ENCODE measurements at regions not wholly inside any gene's neighbourhood (a gene's known extent, or its start where the extent isn't known, plus 50 kb on each side); places are given as distances from the start of the nearest gene placed in this dataset.

DNA sequence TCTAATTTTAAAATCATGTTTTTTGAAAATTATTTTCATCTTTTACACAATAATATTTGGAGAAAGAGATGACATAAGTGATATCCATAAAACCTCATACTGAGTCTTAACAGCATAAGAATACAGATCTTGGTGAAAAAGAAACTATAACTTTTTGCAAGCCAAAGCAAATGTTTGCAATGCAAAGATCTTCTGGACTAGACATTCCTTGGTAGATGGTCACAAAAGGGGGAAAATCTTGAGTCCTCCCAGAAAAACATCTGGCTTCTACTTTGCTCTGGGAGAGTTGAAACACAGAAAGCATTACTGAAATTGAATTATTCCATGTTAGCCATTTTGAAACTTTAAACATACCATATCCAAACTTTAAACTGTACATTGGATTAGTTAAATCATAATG is 308.2 kb downstream of the ANXA1 start:
- DNase-seq (ENCODE audit: low spot score) = no peak

DNA sequence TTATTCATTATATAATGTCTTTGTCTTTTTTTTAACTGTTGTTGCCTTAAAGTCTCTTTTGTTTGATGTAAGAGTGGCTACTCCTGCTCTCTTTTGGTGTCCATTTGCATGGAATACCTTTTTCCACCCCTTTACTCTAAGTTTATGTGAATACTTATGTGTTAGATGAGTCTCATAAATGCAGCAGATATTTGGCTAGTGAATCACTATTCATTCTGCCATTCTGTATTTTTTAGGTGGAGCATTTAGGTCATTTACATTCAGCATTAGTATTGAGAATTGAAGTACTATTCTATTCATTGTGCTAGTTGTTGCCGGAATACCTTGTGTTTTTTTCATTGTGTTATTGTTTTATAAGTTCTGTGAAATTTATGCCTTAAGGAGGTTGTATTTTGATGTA is 317.1 kb downstream of the ANXA1 start:
- DNase-seq (ENCODE audit: low spot score) = no peak

DNA sequence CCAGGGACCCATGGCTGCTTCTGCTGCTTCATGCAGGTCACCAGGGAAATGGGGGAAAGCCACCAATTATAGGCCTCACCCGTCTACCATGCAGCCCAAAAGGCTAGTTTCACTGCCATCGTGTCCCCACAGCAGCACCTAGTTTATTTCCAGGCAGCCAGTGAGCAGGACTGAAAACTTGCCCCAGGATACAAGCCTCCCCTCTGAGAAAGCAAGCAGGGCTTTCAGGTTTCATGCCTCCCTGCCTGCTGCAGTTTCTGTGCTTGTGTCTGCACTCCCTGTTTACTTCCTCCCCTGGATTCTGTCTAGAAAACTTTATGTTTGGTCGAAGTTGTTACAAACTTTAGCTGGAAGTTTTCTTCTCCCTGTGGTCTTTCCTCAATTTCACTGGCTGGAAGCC is 319.1 kb downstream of the ANXA1 start:
- no peak for DNase-seq (ENCODE audit: low spot score)

DNA sequence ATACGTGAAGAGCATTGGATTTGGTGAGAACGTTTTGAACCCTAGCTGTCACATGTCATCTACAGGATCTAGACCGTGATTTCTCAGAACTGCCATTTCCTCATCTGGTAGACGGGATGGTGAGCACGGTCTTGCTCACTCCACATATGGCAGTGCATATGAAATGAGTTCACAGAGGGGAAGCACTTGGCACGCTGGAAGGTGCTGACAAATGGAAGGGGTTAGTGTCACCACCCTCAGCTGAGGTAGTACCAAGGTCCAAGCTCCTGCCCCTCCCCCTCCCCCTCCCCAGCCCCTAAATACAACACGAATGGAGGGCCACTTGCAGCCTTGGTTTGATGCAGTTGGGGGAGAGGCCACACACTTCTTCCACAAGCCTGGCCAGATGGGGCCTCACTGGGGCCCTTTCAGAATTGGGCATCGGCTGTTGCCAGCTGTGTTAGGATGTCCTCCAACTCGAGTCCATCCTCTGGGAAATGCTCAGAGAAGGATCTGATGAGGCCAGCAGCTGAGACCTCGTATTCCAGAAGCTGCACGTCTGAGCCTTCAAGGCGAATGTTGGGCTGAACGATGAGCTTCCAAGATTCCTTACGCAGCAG is 322.4 kb downstream of the ANXA1 start:
- DNase-seq (ENCODE audit: low spot score) = no peak

DNA sequence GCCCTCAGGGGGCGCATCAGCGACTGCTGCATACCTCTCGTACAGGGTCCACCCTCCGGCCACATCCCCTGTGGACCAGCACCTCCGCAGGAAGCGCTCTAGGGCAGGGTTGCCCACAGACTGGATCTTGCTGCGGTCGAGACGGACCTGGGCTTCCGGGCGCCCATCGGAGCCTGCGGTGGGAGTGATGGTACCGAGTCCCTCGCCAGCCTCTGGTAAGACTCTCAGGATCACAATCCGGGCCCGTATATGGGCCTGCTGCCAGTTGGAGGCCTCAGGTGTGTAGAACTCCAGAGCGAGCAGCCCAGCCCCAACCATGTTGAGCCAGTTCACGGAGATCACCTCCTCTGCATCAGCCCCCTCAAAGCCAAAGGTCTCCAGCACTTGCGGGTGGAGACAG is 323.0 kb downstream of the ANXA1 start:
- no peak for DNase-seq (ENCODE audit: low spot score)

DNA sequence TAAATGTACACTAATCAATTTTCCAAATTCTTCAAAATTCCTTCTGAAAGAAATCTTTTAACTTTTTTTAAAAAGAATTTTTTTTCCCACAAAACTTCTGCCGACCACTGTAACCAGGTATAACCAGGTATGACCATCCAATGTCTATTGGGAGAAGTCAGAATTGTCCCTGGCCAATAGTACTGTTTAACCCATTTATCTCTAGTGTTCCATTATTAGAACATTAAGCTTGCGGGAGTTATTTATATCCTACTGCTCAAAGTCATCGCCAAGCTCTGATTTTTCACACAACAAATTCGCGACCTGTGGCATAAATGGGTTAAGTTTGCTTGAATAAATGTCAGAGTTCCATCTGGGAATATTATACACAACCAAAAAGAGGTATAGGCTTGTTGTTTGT is 343.2 kb downstream of the ANXA1 start:
- DNase-seq (ENCODE audit: low spot score) = no peak

DNA sequence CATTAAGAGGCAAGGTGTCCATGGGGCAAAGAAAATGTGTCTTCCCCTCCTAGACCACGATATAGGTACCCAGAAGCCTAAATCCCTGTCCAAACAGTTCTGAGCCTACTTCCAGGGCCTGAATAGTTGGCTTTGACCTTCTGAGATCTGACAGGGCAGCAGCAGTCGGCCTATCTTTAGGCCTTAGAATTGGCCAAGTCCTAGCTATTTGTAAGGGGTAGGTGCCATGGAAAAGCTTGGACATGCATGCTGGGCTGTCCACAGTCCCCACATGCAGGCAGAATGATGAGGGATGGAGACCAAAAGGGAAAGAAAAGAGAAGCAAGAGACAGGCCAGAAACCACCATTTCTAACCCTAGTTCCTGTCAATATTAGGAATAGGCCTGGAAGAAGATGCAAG is 346.1 kb downstream of the ANXA1 start:
- no peak for DNase-seq (ENCODE audit: low spot score)

DNA sequence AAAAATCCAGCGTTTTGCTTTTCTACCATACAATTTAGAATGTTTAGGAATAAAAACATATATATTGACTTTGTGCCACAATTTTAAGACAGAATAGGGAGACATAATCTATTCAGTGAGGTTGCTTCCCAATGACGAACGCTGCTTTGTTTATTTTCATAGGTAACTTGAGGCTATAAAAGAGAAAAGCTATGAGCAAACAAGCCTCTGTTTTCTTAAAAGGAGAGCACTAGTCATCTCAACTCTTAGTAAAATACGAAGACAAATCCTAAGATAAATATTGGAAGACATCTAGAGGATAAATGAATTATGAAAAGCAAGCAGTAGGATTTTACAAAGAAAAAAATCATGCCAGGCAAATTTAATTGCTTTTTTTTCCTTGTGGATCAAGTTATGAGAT is 363.6 kb downstream of the ANXA1 start:
- no peak for DNase-seq (ENCODE audit: low spot score)

DNA sequence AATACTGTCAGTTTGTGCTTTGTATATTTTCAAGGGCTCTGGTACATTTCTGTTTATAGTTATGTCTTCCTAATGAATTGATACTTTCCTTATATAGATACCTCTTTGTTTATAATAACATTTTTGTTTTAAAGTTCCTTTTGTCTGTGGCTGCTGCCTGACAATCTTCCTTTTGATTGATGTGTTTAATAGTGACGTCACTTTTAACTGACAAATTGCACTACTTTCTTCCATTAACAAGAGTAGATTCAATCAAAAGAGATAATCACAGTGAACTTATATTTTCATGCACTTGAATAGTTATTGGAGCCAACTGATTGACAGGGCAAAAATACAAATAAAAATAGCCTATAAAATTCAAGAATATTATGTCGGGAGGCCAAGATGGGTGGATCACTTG is 371.7 kb downstream of the ANXA1 start:
- DNase-seq (ENCODE audit: low spot score) = no peak

DNA sequence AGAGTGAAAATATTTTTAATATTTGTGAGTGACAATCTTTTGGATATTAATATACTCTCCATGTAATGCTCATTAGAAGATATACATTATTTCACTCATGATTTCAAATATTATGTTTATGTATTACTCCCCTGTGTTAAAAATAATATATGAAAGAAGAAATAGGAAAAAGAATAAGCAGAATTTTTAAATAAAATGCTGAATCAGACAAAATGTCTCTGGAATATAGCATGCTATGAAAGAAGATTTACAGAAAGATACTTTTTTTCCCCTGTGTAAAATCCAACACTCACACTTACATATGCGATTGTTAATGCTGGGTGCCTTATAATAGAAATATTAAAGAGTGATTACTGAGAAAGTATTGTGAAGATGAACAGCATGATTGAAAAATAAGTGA is 373.7 kb downstream of the ANXA1 start:
- no peak for DNase-seq (ENCODE audit: low spot score)

DNA sequence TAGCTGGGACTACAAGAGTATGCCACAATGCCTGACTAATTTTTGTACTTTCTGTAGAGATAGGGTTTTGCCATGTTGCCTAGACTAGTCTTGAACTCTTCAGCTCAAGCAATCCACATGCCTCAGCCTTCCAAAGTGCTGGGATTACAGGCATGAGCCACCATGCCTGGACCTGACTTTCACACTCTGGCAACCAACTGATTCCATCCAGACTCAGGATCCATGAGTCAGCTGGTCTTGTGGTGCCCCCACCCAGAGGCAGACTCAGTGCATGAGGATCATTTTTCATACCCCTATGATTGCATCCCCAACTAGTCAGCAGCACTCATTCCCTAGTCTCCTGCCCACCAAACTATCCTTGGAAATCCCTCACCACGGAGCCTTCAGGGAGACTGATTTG is 375.9 kb downstream of the ANXA1 start:
- DNase-seq (ENCODE audit: low spot score) = no peak

DNA sequence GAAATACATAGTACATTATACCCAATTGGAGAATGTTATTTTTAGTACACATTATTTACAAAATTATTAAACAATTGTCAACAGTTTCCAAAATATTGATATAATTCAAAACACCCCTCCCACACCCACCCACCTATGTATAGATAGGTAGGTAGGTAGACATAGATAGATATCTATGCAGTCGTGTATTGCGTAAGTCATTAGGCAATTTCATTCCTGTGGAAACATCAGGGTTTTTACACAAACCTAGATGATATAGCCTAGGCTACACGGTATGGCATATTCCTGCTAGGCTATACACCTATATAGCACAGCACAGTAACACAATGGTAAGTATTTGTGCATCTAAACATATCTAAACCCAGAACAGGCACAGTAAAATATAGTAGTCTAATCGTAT is 377.3 kb downstream of the ANXA1 start:
- DNase-seq (ENCODE audit: low spot score) = no peak

DNA sequence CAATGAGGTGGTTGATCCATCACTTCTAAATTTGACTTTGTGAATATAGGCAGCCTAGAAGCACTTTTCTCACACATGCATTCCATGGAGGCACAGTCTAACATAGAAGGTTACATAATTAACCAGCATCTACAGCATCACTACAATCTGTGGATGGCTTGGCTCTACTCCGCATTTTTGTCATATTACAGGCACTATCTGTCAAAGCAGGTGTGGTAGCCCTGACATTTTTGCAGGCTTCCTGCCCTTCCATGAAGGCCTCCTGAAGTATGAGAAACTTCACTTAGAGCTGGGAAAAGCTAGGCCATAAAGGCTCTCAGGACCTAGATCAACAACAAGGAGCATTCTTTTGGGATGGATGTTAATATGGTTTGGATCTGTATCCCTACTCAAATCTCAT is 378.0 kb downstream of the ANXA1 start:
- DNase-seq (ENCODE audit: low spot score) = no peak

DNA sequence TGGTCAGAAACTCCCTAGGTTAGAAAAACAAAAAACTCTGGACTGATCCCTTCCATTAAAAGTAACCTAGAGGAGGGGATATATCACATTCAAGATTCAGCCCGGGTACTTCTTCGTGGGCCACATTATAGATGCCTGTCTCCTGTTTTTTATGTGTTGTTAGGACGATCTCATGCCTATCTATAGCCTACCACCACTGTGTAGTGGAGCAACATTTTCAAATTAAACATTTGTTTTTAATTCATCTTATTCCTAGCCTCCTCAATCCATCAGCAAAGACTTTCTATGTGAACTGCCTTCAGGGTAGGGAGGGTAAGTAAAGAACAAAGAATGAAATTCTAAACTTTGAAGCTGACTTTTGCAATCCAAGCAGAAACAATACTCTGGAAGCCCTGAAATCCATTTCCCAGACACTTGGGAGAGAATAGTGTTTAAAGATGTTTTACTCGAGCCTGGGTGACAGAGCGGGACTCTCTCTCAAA is 379.4 kb downstream of the ANXA1 start:
- DNase-seq (ENCODE audit: low spot score) = no peak

DNA sequence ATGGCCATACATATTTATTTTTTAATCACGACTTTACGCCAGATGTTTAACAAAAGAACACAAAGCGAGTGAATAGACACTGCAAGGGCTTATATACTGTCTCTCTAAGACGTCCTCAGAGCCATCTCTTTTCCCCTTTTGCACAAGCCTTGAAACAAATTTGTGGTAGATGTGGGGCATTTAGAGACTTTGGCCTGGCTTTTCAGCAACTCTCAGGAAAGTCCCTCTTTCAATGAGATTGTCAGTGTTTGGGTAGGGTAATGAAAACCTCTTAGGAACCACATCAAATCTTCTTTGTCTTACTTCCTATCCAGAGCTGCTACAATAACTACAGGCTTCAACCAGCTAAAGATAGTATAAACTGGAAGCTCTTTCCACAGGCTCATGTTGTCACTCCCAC is 380.0 kb downstream of the ANXA1 start:
- DNase-seq (ENCODE audit: low spot score) = no peak

DNA sequence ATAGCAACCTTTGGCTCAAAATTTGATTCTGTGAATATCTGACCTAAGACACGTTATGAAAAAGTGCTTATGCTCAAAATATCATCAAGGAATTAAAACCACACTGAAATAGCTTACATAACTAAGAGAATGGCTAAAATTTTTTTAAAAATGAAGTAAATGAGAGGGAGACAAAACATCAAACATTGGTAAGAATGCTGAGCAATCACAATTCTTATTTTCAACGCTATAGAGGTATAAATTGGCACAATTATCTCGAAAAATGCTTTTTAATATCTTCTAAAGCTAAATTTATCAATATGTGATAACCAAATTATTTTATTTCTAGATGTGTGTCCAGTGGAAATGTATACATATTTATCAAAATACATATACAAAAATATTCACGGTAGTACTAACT is 381.3 kb downstream of the ANXA1 start:
- no peak for DNase-seq (ENCODE audit: low spot score)

DNA sequence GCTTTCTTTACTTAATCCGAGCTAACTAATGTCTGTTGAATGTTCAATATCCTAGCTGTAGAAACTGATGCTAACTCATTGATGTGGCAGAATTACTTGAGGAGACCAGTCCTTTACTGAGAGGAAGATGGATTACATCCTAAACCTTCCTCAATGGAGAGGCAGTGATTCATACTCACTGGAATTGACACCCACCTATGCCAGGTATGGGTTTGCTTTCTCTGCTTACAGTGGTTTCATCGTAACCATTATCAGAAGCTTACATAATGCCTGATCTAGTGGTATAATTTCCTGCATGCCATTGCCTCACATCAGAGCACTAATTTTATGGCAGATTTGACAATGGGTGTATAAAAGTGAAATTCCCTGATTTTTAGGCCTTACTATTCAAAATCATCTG is 384.7 kb downstream of the ANXA1 start:
- DNase-seq (ENCODE audit: low spot score) = no peak

DNA sequence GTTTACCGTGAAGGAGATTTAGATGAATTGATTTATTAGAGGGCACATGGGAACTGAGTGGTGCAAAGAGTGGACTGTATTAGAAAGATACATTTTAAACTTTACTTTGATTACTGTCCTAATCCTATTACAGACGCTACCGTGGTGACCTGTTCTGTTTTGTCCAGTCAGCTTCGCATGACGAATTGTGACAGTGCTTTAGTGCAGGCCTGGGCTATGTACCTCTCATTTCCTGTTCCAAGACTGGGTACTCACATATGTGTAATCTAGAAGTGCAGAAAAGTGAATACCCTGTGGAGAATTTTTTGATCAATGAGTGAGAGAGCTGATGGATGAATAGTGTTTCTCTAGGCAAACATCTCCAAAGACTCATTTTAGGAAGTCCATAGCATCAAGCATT is 385.9 kb downstream of the ANXA1 start:
- no peak for DNase-seq (ENCODE audit: low spot score)

DNA sequence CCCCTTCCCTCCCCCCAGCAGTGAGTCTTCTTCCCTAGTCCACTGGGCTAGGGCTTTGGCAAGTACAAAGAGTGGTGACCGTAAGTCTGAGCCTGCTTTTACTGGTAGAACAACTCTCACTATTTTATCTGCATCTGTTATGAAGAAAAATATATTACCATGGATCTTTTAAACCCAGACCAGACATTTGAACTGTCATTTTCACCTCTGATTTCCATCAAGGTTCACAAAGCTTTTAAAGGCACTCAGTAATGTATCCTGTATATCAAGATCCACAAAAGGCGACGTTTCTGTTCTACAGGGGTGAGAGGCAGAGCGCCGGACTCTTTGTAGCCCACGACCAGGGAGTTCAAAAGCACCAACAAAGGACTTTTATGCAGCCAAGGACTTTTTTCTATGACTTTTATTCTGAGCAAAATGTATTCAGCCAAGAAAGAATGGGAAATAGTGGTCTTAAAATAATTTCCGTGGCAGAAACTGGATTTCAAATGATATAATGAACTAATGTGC is 388.3 kb downstream of the ANXA1 start:
- DNase-seq (ENCODE audit: low spot score) = no peak

DNA sequence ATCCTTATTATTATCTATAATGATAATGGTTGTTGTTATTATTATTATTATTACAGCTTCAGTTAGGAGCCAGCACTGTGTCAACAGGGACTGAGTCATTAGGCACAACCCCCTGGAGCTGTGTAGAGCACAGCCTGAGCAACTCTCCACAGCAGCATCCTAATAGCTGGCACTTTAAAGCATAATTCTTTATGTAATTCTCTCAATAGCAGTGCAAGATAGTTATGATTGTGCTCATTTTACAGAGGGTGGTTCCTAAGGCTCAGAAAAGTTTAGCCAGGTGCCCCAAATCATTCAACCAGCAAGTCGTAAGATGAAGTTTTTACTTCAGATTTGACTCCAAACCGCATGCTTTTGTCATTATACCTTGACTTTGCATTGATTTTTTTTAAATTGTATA is 390.3 kb downstream of the ANXA1 start:
- DNase-seq (ENCODE audit: low spot score) = no peak

DNA sequence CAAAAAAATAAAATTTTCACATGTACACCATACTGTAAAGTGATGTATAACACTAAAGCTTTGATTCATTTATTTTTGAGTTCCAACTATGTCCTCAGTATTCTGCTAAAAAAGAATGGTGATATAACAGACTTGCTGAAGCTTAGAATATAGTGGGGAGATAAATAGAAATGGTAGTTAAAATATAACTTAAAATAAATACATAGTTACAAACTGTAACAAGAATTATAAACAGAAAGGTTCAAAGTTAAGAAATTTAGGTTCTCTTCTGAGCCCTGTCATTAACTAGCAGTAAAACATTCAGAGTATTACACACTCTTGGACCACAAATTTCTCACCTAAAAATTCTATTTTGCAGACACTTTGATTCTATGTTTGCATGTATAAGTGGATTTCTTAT is 392.1 kb downstream of the ANXA1 start:
- DNase-seq (ENCODE audit: low spot score) = no peak

DNA sequence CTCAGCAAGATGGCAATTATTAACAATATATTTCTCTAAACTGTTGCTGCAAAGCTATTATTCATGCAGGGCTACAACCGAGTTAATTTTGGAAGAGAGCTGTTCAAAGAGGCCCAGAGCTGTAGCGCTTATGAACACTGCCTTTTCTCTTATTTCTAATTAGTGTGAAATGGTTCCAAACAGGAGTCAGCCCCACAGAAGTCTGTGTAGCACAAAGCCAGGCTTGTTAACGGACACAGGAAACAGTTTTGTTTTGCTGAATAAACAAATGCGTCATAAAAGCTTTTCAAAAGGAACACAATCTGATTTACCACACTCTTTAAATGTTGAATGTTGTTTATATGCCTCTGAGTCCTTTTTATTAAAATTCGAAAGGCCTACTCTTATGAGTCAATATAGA is 396.5 kb downstream of the ANXA1 start:
- DNase-seq (ENCODE audit: low spot score) = no peak

DNA sequence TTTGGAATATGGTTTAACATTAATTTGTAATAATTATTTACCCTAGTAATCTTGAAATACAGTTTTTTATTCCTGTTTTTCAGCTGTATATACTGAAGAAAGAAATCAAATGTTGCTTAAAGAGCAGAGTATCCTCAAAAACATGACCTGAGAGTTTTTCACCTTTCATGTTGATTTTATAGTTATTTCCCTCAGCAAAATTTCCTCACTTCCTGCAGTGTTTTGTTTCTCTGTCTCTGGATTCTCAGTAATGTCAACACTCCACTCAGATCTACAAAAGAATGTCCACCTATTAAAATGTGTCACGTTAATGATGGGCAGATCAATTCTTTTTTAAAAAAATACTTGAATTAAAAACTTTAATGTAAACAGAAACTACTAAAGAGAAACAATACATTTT is 398.3 kb downstream of the ANXA1 start:
- DNase-seq (ENCODE audit: low spot score) = no peak

DNA sequence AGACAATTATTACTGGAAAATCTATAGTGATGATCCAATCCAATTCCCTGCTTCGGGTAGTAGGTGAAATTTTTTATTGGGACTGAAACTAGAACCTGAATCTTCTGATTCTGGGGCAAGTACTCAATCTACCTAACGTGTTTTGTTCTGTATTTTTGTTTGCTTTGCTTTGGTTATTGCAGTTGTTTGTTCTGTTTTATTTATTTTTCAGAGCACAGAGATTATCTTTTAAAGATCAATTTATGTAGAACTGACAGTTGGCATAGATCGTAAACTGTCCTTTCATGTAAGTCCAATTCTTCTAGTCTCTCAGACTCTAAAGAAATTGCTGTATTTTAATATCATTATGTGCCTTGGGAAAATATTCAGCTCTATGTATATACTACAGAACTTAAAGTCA is 401.6 kb downstream of the ANXA1 start:
- no peak for DNase-seq (ENCODE audit: low spot score)

DNA sequence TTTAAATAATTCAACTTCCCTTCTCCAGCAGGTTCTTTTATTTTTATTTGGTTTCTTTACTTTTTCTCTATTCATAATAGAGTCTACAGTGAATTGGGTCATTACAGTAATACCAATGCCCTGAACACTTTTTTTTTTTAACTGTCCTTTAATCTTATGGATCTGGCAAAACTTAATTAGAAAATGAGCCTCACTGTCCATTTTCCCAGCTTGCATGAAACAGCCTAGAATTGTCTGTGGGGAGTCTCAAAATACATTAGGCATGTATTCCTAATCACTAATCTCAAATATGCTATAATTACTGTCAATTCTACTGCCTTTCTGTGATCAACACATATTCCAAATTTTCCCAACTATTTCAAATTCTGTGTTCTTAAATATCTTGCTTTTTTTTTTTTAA is 406.8 kb downstream of the ANXA1 start:
- no peak for DNase-seq (ENCODE audit: low spot score)
